UCSD-AML1 (cell line): ENCODE measurements at regions not wholly inside any gene's neighbourhood (a gene's known extent, or its start where the extent isn't known, plus 50 kb on each side); places are given as distances from the start of the nearest gene placed in this dataset.
"Not testable (repeated sequence)": the region's sequence is repeated elsewhere in the genome, so short reads cannot be mapped to it uniquely, and the experiment has no call there.

Source experiments
- DNase-seq: peaks from one replicate; lab custom pipeline; 2025; ENCODE audit not compliant: unreplicated experiment; lab: John Stamatoyannopoulos, UW

- no peak for DNase-seq
Observed at GRCh38 chr4:95898226-95898625, 58.3 kb downstream of the PDHA2 start.

GRCh38 chr4:95909211-95909610 is 69.3 kb downstream of the PDHA2 start:
- no peak for DNase-seq

GRCh38 chr4:95910749-95911148 is 70.9 kb downstream of the PDHA2 start:
- no peak for DNase-seq

- no peak for DNase-seq
Observed at GRCh38 chr4:95921470-95921869, 81.6 kb downstream of the PDHA2 start.

GRCh38 chr4:95929448-95930064 is 89.7 kb downstream of the PDHA2 start:
- DNase-seq, result no peak

DNA sequence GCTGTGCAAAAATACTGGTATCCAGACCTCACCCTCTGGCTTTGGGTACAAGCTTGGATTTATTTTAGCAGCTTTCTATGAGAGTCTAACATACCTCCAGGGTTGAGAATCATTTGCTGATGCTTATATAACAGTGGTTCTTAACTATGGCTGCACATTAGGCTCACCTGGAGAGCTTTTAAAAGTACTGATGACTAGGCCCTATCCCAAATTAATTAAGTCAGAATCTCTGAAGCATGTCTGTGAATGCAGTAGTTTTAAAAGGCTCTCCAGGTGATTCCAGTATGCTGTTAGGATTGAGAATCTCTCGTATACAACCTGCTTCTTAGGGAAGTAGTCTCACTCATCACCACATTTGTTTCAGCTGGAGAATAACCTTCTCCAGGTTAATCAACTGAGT is 99.2 kb downstream of the PDHA2 start:
- DNase-seq, result no peak

- DNase-seq, result no peak
Observed at GRCh38 chr4:95949136-95949765, 109.4 kb downstream of the PDHA2 start.

DNA sequence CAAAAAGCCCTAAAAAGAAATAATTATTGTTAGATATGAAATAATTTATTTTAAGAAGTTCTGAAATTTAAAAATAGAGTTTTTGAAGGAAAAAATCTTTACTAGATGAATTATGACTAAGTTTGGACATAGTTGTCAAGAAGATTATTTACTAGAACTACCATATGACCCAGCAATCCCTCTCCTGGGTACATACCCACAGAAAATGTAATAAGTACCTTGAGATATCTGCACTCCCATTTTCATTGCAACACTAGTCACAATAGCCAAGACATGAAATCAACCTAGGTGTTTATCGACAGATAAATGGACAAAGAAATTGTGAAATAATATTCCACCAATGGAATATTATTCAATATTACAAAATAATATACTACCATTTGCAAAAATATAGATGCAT is 109.9 kb downstream of the PDHA2 start:
- no peak for DNase-seq

GRCh38 chr4:95952538-95952937 is 112.6 kb downstream of the PDHA2 start:
- not testable (repeated sequence) for DNase-seq

DNA sequence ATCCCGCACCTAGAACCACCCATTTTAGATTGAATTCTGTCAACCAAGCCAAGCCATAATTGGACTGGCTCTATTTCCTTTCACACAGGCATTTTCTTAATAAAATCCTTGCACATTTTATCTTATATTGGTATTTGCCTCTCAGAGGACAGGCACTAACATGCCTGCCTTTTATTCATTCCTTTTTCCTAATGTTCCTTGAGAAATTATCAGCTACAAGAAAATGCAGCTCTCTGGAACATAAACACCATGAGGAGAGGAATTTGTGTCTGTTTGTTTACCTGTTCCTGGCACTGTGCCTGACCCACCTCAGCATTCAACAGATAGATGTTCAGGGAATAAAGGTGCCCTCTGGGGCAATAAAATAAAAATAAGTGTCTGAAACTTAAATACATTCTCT is 116.2 kb downstream of the PDHA2 start:
- DNase-seq, result no peak

DNA sequence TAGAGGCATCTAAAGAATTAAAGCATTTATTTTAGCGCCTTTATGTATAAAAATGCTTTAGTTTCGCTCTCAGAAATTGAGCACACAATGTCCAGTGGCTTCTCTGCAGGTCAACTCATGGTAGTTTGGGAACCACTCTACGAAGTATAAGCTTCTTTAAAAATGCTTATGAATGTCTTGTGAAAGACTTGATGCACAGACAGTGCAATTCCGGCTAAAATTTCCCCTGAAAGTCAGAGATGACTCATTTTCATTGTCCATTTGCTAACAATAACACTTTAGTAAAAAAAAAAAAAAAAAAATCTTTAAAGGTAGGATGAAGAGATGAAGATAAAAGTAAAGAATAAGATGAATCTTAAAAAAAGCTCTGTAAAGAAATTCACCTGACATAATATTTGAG is 117.2 kb downstream of the PDHA2 start:
- DNase-seq, result no peak

GRCh38 chr4:95957759-95958158 is 117.9 kb downstream of the PDHA2 start:
- DNase-seq, result no peak

DNA sequence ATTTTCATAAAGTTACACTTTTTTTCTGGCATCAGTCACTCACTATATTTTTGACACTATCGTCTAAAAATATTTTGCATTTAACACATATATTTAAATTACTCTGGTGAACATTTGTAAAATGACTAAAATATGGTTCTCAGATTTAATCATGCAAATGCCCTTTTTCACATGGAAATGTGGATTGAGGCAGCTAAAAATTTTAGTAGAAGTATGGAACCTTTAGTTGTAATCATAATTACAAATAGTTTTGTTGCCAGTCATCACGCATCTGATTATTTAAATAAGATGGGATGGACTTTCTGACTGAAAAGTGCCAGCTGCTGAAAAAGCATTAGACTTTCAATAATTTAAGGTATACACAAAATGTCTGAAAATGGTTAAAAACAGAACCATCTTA is 119.3 kb downstream of the PDHA2 start:
- DNase-seq, result no peak

GRCh38 chr4:95959633-95960032 is 119.7 kb downstream of the PDHA2 start:
- no peak for DNase-seq

DNA sequence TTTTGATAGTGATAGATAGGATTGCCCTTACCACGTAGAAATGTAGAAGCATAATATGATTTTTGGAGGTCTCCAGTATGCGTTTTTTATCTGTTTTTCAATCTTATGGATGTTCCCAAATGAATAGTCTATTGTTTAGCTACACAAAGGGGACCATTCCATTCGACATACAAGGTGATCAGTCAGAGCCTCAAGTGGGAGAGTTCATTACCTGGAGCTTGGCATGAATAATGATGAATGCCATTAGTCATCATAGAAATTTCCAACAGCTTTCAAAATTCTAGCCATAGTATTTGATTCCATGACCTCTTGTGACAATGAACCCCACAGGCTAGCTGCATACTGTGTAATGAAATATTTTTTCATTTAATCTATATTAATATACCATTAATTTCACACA is 123.6 kb downstream of the PDHA2 start:
- no peak for DNase-seq

- no peak for DNase-seq
Observed at GRCh38 chr4:95979961-95980876, 140.3 kb downstream of the PDHA2 start.

GRCh38 chr4:95980877-95981360 is 141.0 kb downstream of the PDHA2 start:
- DNase-seq, result no peak

DNA sequence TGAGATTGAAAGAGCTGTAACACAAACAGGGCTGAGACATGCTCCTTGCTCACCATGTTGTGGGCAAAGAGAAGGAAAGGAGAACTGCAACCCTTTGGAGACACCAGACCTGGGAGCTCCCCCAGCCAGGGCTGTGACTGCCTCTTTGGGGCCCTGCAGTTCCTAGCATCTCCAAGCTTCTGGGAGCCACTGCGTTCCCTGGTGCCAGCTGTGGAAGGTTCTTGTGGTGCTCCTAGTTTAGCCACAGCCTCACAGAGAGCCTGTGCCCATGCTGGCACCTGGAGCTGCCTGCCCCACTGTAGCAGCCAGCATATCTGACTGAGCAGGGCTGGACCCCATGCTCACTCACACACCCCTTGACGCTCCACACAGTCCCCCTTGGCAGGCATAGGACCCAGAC is 141.7 kb downstream of the PDHA2 start:
- DNase-seq, result no peak

- DNase-seq, result no peak
Observed at GRCh38 chr4:95982516-95982915, 142.6 kb downstream of the PDHA2 start.

DNA sequence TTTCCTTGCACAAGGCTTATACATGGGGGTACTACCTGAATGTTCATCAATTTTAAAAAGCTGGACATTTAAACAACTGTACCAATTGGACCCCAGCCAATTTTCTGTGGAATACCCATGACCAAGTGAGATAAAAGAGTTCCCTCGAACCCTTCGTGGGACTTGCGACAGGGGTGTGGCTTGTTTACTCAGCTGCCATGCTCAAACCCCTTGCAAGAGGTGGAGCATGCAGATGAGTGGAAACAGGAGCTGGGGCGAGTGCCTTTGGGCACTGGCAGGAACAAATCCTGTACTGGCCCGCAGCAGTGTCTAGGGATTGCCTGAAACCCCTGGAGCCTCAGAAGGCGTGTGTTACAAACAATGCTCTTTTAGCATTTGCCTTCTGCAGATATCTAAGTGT is 144.2 kb downstream of the PDHA2 start:
- no peak for DNase-seq

- DNase-seq, result no peak
Observed at GRCh38 chr4:95985051-95985450, 145.2 kb downstream of the PDHA2 start.
